RWPE2 (cell line): ENCODE measurements at regions not wholly inside any gene's neighbourhood (a gene's known extent, or its start where the extent isn't known, plus 50 kb on each side); places are given as distances from the start of the nearest gene placed in this dataset.
"Not testable (repeated sequence)": the region's sequence is repeated elsewhere in the genome, so short reads cannot be mapped to it uniquely, and the experiment has no call there.

Experiments
- ATAC-seq: fragments of 200-7000 bp; cut with Tn5 transposase; 3 replicates; pipeline ENCODE4 v1.9.1; 2021; ENCODE audit warnings: low read depth
- DNase-seq: peaks from one replicate; pipeline ENCODE4 v3.0.0-alpha.2; 2020; ENCODE audit warnings: low spot score
- H3K27ac ChIP-seq: fragments of 450-650 bp; 2 replicates; pipeline ENCODE4 v1.5.1; 2017; ENCODE audit warnings: mild to moderate bottlenecking; ENCODE audit not compliant: poor library complexity, severe bottlenecking
- H3K27me3 ChIP-seq: fragments of 250-450 bp; sonication (Bioruptor Pico); 2 replicates; pipeline ENCODE4 v1.5.1; 2021; ENCODE audit warnings: mild to moderate bottlenecking, moderate library complexity; ENCODE audit not compliant: insufficient read depth, poor library complexity, severe bottlenecking
- H3K36me3 ChIP-seq: fragments of 250-450 bp; sonication (Bioruptor Pico); 2 replicates; pipeline ENCODE4 v1.5.1; 2020; ENCODE audit warnings: low read depth, mild to moderate bottlenecking, moderate library complexity
- H3K4me1 ChIP-seq: fragments of 250-450 bp; sonication (Bioruptor Pico); 2 replicates; pipeline ENCODE4 v1.5.1; 2021; ENCODE audit warnings: mild to moderate bottlenecking, moderate library complexity; ENCODE audit not compliant: insufficient read depth, poor library complexity, severe bottlenecking
- H3K4me3 ChIP-seq: fragments of 250-450 bp; sonication (Bioruptor Pico); 2 replicates; pipeline ENCODE4 v1.5.1; 2021; ENCODE audit warnings: mild to moderate bottlenecking, moderate library complexity; ENCODE audit not compliant: severe bottlenecking
- H3K9me3 ChIP-seq: fragments of 250-450 bp; sonication (Bioruptor Pico); 2 replicates; pipeline ENCODE4 v1.5.1; 2021; ENCODE audit warnings: mild to moderate bottlenecking, moderate library complexity; ENCODE audit not compliant: severe bottlenecking

- H3K36me3 ChIP-seq, H3K4me3 ChIP-seq, H3K9me3 ChIP-seq, DNase-seq, H3K27me3 ChIP-seq, H3K27ac ChIP-seq, H3K4me1 ChIP-seq, ATAC-seq: not testable (repeated sequence)
Measured at GRCh38 chr9:67708109-67708508, 150.6 kb upstream of the ANKRD20A1 start.

GRCh38 chr9:67711429-67711828 lies 147.3 kb upstream of the ANKRD20A1 start:
- not testable (repeated sequence) for ATAC-seq, H3K27me3 ChIP-seq, H3K36me3 ChIP-seq, H3K27ac ChIP-seq, H3K4me3 ChIP-seq, H3K9me3 ChIP-seq, H3K4me1 ChIP-seq, DNase-seq

- not testable (repeated sequence) for DNase-seq
Measured at GRCh38 chr9:67711931-67712330, 146.8 kb upstream of the ANKRD20A1 start.

GRCh38 chr9:67712956-67713355 lies 145.8 kb upstream of the ANKRD20A1 start:
- not testable (repeated sequence) for H3K9me3 ChIP-seq, H3K27me3 ChIP-seq, H3K4me3 ChIP-seq, H3K4me1 ChIP-seq, DNase-seq, ATAC-seq, H3K27ac ChIP-seq, H3K36me3 ChIP-seq

More at GRCh38 chr9:67711931-67712330, 146.8 kb upstream of the ANKRD20A1 start:
- not testable (repeated sequence) for H3K9me3 ChIP-seq, H3K4me1 ChIP-seq, H3K4me3 ChIP-seq, ATAC-seq, H3K27me3 ChIP-seq, H3K36me3 ChIP-seq, H3K27ac ChIP-seq

GRCh38 chr9:67717830-67718388 lies 140.8 kb upstream of the ANKRD20A1 start:
- ATAC-seq = not testable (repeated sequence)

GRCh38 chr9:67720491-67720890 lies 138.2 kb upstream of the ANKRD20A1 start:
- not testable (repeated sequence) for H3K27me3 ChIP-seq, H3K9me3 ChIP-seq, H3K36me3 ChIP-seq, H3K4me1 ChIP-seq, H3K27ac ChIP-seq, H3K4me3 ChIP-seq, ATAC-seq, DNase-seq

More at GRCh38 chr9:67717830-67718388, 140.8 kb upstream of the ANKRD20A1 start:
- not testable (repeated sequence) for H3K4me1 ChIP-seq, H3K27me3 ChIP-seq, DNase-seq, H3K9me3 ChIP-seq, H3K4me3 ChIP-seq, H3K27ac ChIP-seq, H3K36me3 ChIP-seq

- H3K27ac ChIP-seq, DNase-seq, H3K36me3 ChIP-seq, H3K4me3 ChIP-seq, H3K27me3 ChIP-seq, H3K4me1 ChIP-seq, H3K9me3 ChIP-seq: not testable (repeated sequence)
- ATAC-seq = peak; percentile 75
Measured at GRCh38 chr9:67722460-67723090, 136.2 kb upstream of the ANKRD20A1 start.

GRCh38 chr9:67723185-67723584 lies 135.5 kb upstream of the ANKRD20A1 start:
- H3K27ac ChIP-seq = not testable (repeated sequence)

GRCh38 chr9:67724885-67725284 lies 133.8 kb upstream of the ANKRD20A1 start:
- DNase-seq = peak; percentile 20
- ATAC-seq, H3K27me3 ChIP-seq, H3K4me1 ChIP-seq, H3K27ac ChIP-seq, H3K36me3 ChIP-seq, H3K9me3 ChIP-seq, H3K4me3 ChIP-seq: not testable (repeated sequence)

More at GRCh38 chr9:67723185-67723584, 135.5 kb upstream of the ANKRD20A1 start:
- H3K36me3 ChIP-seq, DNase-seq, H3K9me3 ChIP-seq, H3K4me3 ChIP-seq, H3K4me1 ChIP-seq, H3K27me3 ChIP-seq: not testable (repeated sequence)
- peak; percentile 44; the same call in 1 of the 3 replicates for ATAC-seq

- H3K4me3 ChIP-seq, H3K27me3 ChIP-seq, H3K9me3 ChIP-seq, H3K36me3 ChIP-seq, H3K27ac ChIP-seq, H3K4me1 ChIP-seq, DNase-seq: not testable (repeated sequence)
- ATAC-seq = peak; percentile 66; the same call in 2 of the 3 replicates
Measured at GRCh38 chr9:67726213-67726988, 132.3 kb upstream of the ANKRD20A1 start.

GRCh38 chr9:67763133-67763532 lies 95.6 kb upstream of the ANKRD20A1 start:
- not testable (repeated sequence) for DNase-seq, H3K36me3 ChIP-seq, H3K9me3 ChIP-seq, H3K27ac ChIP-seq, H3K27me3 ChIP-seq, H3K4me1 ChIP-seq, ATAC-seq, H3K4me3 ChIP-seq
